Transverse colon (tissue), 4 donors: ENCODE measurements at regions not wholly inside any gene's neighbourhood (a gene's known extent, or its start where the extent isn't known, plus 50 kb on each side); places are given as distances from the start of the nearest gene placed in this dataset.

Experiments
- DNase-seq: peaks from one replicate; pipeline ENCODE4 v3.0.0-alpha.2; 2019
- H3K27ac ChIP-seq, 4 donors: fragments of 200-600 bp; sonication (generic); 2 replicates each; pipeline ENCODE4 v1.5.1; 2016 to 2018; ENCODE audit warnings: inconsistent platforms in 4 of 4
- H3K27me3 ChIP-seq: fragments of 200-600 bp; sonication (generic); 2 replicates; pipeline ENCODE4 v1.5.1; 2017; ENCODE audit warnings: inconsistent platforms
- H3K36me3 ChIP-seq, 4 donors: fragments of 200-600 bp; sonication (generic); 2 replicates each; pipeline ENCODE4 v1.5.1; 2017 to 2019; ENCODE audit warnings: inconsistent platforms in 4 of 4
- H3K4me1 ChIP-seq, 4 donors: fragments of 200-600 bp; sonication (generic); 2 replicates each; pipeline ENCODE4 v1.5.1; 2017 to 2020; ENCODE audit warnings: inconsistent platforms in 4 of 4
- H3K4me3 ChIP-seq, 4 donors: fragments of 200-600 bp; sonication (generic); 1 replicate in 1 of 4; 2 replicates in 3 of 4; pipeline versions ENCODE4 v1.5.1 to v1.6.1; 2017 to 2019; ENCODE audit warnings: inconsistent platforms in 4 of 4
- H3K9me3 ChIP-seq, 2 donors: fragments of 200-600 bp; sonication (generic); 2 replicates each; pipeline ENCODE4 v1.5.1; 2017 to 2019; ENCODE audit warnings: inconsistent platforms in 2 of 2
- CTCF ChIP-seq, 5 experiments: fragments of 200-600 bp in 3 of 5; fragments of 450-650 bp in 2 of 5; sonication (generic) in 3 of 5; IDR thresholded peaks; 1 replicate in 2 of 5; 2 replicates in 3 of 5; pipeline ENCODE4 v1.5.1; 2016 to 2017; ENCODE audit warnings: antibody characterized with exemption in 5 of 5, inconsistent platforms in 3 of 5, mild to moderate bottlenecking in 2 of 5, moderate library complexity in 1 of 5
- EP300 ChIP-seq: sonication (generic); formaldehyde crosslinking; IDR thresholded peaks from one replicate; pipeline ENCODE4 v1.6.1; 2017; ENCODE audit warnings: antibody characterized with exemption, low read depth
- POLR2A ChIP-seq: fragments of 450-650 bp; IDR thresholded peaks from one replicate; pipeline ENCODE4 v1.6.1; 2016; ENCODE audit warnings: antibody characterized with exemption, mild to moderate bottlenecking, moderate library complexity
- POLR2AphosphoS5 ChIP-seq, 3 donors: sonication (generic); formaldehyde crosslinking; IDR thresholded peaks; one replicate each; pipeline ENCODE4 v1.6.1; 2016; ENCODE audit warnings: antibody characterized with exemption in 3 of 3
- WGBS, 2 donors: methylation state at CpG; one replicate each; pipeline ENCODE4 v1.1.5; 2018; ENCODE audit warnings: low coverage in 1 of 2; 5-methylcytosine and 5-hydroxymethylcytosine counted together
- in situ Hi-C, 4 donors: fragments of 200-750 bp; cut with MboI; loops; one replicate each; pipeline versions ENCODE4 v1.15.0 to v1.15.1; 2017; ENCODE audit warnings: low sequenced_read_pairs in 3 of 4, low pct_ligation_motif_present in 1 of 4, low pct_unique_long_range_greater_than_20kb in 1 of 4
- intact Hi-C: fragments of 100-400 bp; cut with DNase I; formaldehyde crosslinking; loops from one replicate; pipeline ENCODE4 v1.15.1; 2023; ENCODE audit warnings: low total_unique reads

GRCh38 chr2:157995117-157995516, 106.6 kb upstream of the UPP2 start:
- intact Hi-C loops (no loop called here), in situ Hi-C loops (no loop called here)
- WGBS, 2 donors: 78 to 80% methylated on average over 1 of the region's 1 CpG
- H3K36me3 ChIP-seq: no peaks in the 10 kb centered on the region
- H3K4me1 ChIP-seq: no peaks in the 10 kb centered on the region
- no peak overlapping the region for H3K4me3 ChIP-seq
- no peak for DNase-seq
- no peaks in the 10 kb centered on the region for H3K9me3 ChIP-seq
- H3K27me3 ChIP-seq: no peaks in the 10 kb centered on the region
- TF ChIP-seq CTCF (IDR thresholded peaks at IDR 0.05): no peak
- TF ChIP-seq POLR2AphosphoS5 (IDR thresholded peaks at IDR 0.05): no peak
- TF ChIP-seq EP300: no peak
- no peak for TF ChIP-seq POLR2A
- H3K27ac ChIP-seq: no peak overlapping the region

GRCh38 chr2:157991932-157992331, 109.7 kb upstream of the UPP2 start:
- no peak overlapping the region for H3K27ac ChIP-seq
- no peaks in the 10 kb centered on the region for H3K9me3 ChIP-seq
- no peak overlapping the region for H3K4me3 ChIP-seq
- no peaks in the 10 kb centered on the region for H3K27me3 ChIP-seq
- DNase-seq: no peak
- H3K4me1 ChIP-seq: no peaks in the 10 kb centered on the region
- 56 to 61% methylated on average over 6 of the region's 6 CpGs for WGBS, 2 donors
- in situ Hi-C loops (no loop called here), intact Hi-C loops (no loop called here)
- H3K36me3 ChIP-seq: no peaks in the 10 kb centered on the region
- no peak for TF ChIP-seq CTCF (IDR thresholded peaks at IDR 0.05)

GRCh38 chr2:157990173-157990572, 111.5 kb upstream of the UPP2 start:
- DNase-seq: no peak
- Histone ChIP-seq H3K9me3 (no peaks in the 10 kb centered on the region), H3K36me3 (no peaks in the 10 kb centered on the region), H3K27me3 (no peaks in the 10 kb centered on the region), H3K27ac (no peak overlapping the region), H3K4me3 (no peak overlapping the region), H3K4me1 (no peaks in the 10 kb centered on the region)
- WGBS, 2 donors: 40 to 55% methylated on average over 1 to 5 of the region's 5 CpGs
- in situ Hi-C loops: no loop called here
- intact Hi-C loops: no loop called here
- TF ChIP-seq EP300 (no peak), POLR2AphosphoS5 (IDR thresholded peaks at IDR 0.05) (no peak)

GRCh38 chr2:157989227-157989626, 112.4 kb upstream of the UPP2 start:
- WGBS, 2 donors: 78 to 87% methylated on average over 2 to 5 of the region's 5 CpGs
- Histone ChIP-seq H3K27me3 (no peaks in the 10 kb centered on the region), H3K36me3 (no peaks in the 10 kb centered on the region), H3K4me1 (no peaks in the 10 kb centered on the region), H3K27ac (no peak overlapping the region), H3K4me3 (no peak overlapping the region), H3K9me3 (no peaks in the 10 kb centered on the region)
- in situ Hi-C loops (no loop called here), intact Hi-C loops (no loop called here)
- TF ChIP-seq POLR2A (no peak), EP300 (no peak), POLR2AphosphoS5 (IDR thresholded peaks at IDR 0.05) (no peak), CTCF (IDR thresholded peaks at IDR 0.05) (no peak)
- no peak for DNase-seq

- Histone ChIP-seq H3K4me3 (no peak overlapping the region), H3K36me3 (no peaks in the 10 kb centered on the region), H3K4me1 (no peaks in the 10 kb centered on the region), H3K9me3 (no peaks in the 10 kb centered on the region), H3K27me3 (no peaks in the 10 kb centered on the region), H3K27ac (no peak overlapping the region)
- in situ Hi-C loops (no loop called here), intact Hi-C loops (no loop called here)
- DNase-seq: no peak
- no peak for TF ChIP-seq POLR2AphosphoS5 (IDR thresholded peaks at IDR 0.05)
- TF ChIP-seq CTCF (IDR thresholded peaks at IDR 0.05): no peak
- TF ChIP-seq EP300: no peak
- no peak for TF ChIP-seq POLR2A
Measured at GRCh38 chr2:157986761-157987160, 110.6 kb upstream of the ACVR1 start.
